ENCODE measurements at regions not wholly inside any gene's neighbourhood (a gene's known extent, or its start where the extent isn't known, plus 50 kb on each side); places are given as distances from the start of the nearest gene placed in this dataset.
A peak's percentile ranks its signal among the peaks of the same experiment; 100 is the strongest.
"Not testable (repeated sequence)": the region's sequence is repeated elsewhere in the genome, so short reads cannot be mapped to it uniquely, and the experiment has no call there.

- peaks cover 23 to 52% (median 41%) of the 10 kb centered on the region in 4 donors for H3K36me3 ChIP-seq
- DNase-seq; intact Hi-C loops (cut with DNase I; ENCODE audit: low total_unique reads); H3K4me1 ChIP-seq; H3K27me3 ChIP-seq; H3K27ac ChIP-seq; H3K4me3 ChIP-seq; H3K9me3 ChIP-seq: not testable (repeated sequence)
- WGBS, 5 donors: 85 to 93% (median 90%) methylated on average over 24 of the region's 24 CpGs
Measured at GRCh38 chr5:21481320-21482270, 1371.5 kb downstream of the CDH12 start.

GRCh38 chr5:21480054-21480453 is 1373.1 kb downstream of the CDH12 start:
- peaks cover 23 to 47% (median 39%) of the 10 kb centered on the region in 4 donors for H3K36me3 ChIP-seq
- H3K27me3 ChIP-seq; H3K4me3 ChIP-seq; H3K9me3 ChIP-seq; DNase-seq; H3K27ac ChIP-seq; H3K4me1 ChIP-seq; intact Hi-C loops (cut with DNase I; ENCODE audit: low total_unique reads): not testable (repeated sequence)
- WGBS, 5 donors: 91 to 98% (median 93%) methylated on average over 3 to 4 of the region's 4 CpGs

GRCh38 chr5:21473981-21474380 is 1379.2 kb downstream of the CDH12 start:
- intact Hi-C loops (cut with DNase I; ENCODE audit: low total_unique reads); H3K27ac ChIP-seq; H3K27me3 ChIP-seq; H3K9me3 ChIP-seq; H3K4me3 ChIP-seq; DNase-seq; H3K4me1 ChIP-seq: not testable (repeated sequence)
- WGBS, 5 donors: 80 to 95% (median 94%) methylated on average over 4 to 6 of the region's 6 CpGs
- H3K36me3 ChIP-seq: peaks cover 0 to 47% (median 30%) of the 10 kb centered on the region in 4 donors

- H3K9me3 ChIP-seq; H3K27me3 ChIP-seq; DNase-seq; H3K4me1 ChIP-seq; H3K4me3 ChIP-seq; intact Hi-C loops (cut with DNase I; ENCODE audit: low total_unique reads); H3K27ac ChIP-seq: not testable (repeated sequence)
- H3K36me3 ChIP-seq: peaks cover 0 to 44% (median 25%) of the 10 kb centered on the region in 4 donors
- 97 to 98% (median 97%) methylated on average over 13 of the region's 13 CpGs for WGBS, 5 donors
Measured at GRCh38 chr5:21473436-21473835, 1379.7 kb downstream of the CDH12 start.

GRCh38 chr5:21471691-21472090 is 1381.5 kb downstream of the CDH12 start:
- H3K27me3 ChIP-seq; H3K4me1 ChIP-seq; intact Hi-C loops (cut with DNase I; ENCODE audit: low total_unique reads); H3K27ac ChIP-seq; H3K9me3 ChIP-seq; H3K4me3 ChIP-seq; DNase-seq: not testable (repeated sequence)
- H3K36me3 ChIP-seq: peaks cover 0 to 47% (median 27%) of the 10 kb centered on the region in 4 donors
- 89 to 100% (median 100%) methylated on average over 1 to 3 of the region's 3 CpGs for whole genome bisulfite sequencing, 5 donors

GRCh38 chr5:21469523-21470101 is 1383.5 kb downstream of the CDH12 start:
- intact Hi-C loops (cut with DNase I; ENCODE audit: low total_unique reads); H3K27me3 ChIP-seq; H3K4me1 ChIP-seq; H3K27ac ChIP-seq; H3K9me3 ChIP-seq; H3K4me3 ChIP-seq: not testable (repeated sequence)
- peaks cover 0 to 52% (median 28%) of the 10 kb centered on the region in 4 donors for H3K36me3 ChIP-seq
- DNase-seq: peak in 1 of 2 donors; percentile 23
- peak in 1 of 7 experiments; percentile 6 for TF ChIP-seq CTCF (IDR thresholded peaks at IDR 0.05)
- 82 to 93% (median 88%) methylated on average over 5 to 6 of the region's 6 CpGs for WGBS, 5 donors

GRCh38 chr5:21467544-21467943 is 1385.6 kb downstream of the CDH12 start:
- H3K27me3 ChIP-seq; intact Hi-C loops (cut with DNase I; ENCODE audit: low total_unique reads); H3K4me3 ChIP-seq; H3K9me3 ChIP-seq; H3K4me1 ChIP-seq; DNase-seq; H3K27ac ChIP-seq: not testable (repeated sequence)
- WGBS, 5 donors: 94 to 100% (median 99%) methylated on average over 1 to 3 of the region's 5 CpGs
- H3K36me3 ChIP-seq: peaks cover 6 to 52% (median 37%) of the 10 kb centered on the region in 4 donors

- WGBS, 5 donors: 0% methylated on average over 1 to 4 of the region's 7 CpGs; no CpG with 5 or more reads in 3 of the 5 donors
- intact Hi-C loops (cut with DNase I; ENCODE audit: low total_unique reads); H3K9me3 ChIP-seq; H3K27me3 ChIP-seq; DNase-seq: not testable (repeated sequence)
- peaks cover 0 to 11% (median 7%) of the 10 kb centered on the region in 4 donors for H3K4me1 ChIP-seq
- peak overlapping the region; percentile 70 to 88 (median 78) for H3K4me3 ChIP-seq
- H3K36me3 ChIP-seq: peaks cover 6 to 26% (median 21%) of the 10 kb centered on the region in 4 donors
- H3K27ac ChIP-seq: peak overlapping the region; percentile 26 to 80 (median 63)
Measured at GRCh38 chr5:21459744-21460073, 1393.4 kb downstream of the CDH12 start.

Measured in stomach (tissue), 8 donors.